ENCODE measurements at regions not wholly inside any gene's neighbourhood (a gene's known extent, or its start where the extent isn't known, plus 50 kb on each side); places are given as distances from the start of the nearest gene placed in this dataset.

DNA sequence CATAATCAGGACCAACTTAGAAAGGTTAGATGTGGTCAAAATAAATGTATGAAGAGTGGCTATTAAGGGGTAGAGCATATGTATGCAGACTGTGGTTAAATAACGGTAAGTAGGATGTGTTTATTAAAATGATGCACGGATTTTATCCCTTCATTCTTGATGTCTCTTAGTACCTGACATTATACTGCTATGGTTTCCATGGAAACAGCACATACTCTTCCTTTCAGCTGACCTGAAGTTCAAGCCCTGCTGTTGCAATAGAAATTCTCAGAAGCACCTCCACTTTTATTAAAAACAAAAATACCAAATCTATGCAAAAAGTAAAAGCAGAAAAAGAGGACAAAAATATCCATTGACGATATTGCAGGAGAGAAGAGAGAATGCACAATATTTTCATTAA lies 381.4 kb downstream of the RWDD3 start:
- ChIA-PET CTCF (no interaction called here), POLR2A (no interaction called here)
- H3K27ac ChIP-seq (ENCODE audit: insufficient read depth, low read depth, low read length) = no peak overlapping the region
- BruUV-seq (replicated peaks) = no TSS peak
- DNase-seq (ENCODE audit: low read depth, low spot score) (no peak), FAIRE-seq (no peak)
- dilution Hi-C loops (cut with MboI; ENCODE audit: extremely low pct_ligation_motif_present, low sequenced_read_pairs) (no loop called here), intact Hi-C loops (cut with micrococcal nuclease) (no loop called here)
- no peak for TF ChIP-seq MYC (IDR thresholded peaks at IDR 0.05; ENCODE audit: low read depth, low read length)
- no peak for TF ChIP-seq POLR2A (IDR thresholded peaks at IDR 0.05; ENCODE audit: low read depth, low read length)
- TF ChIP-seq POLR2AphosphoS5 (IDR thresholded peaks at IDR 0.05; ENCODE audit: insufficient read depth, low read depth, low read length) = no peak
- TF ChIP-seq FOS (IDR thresholded peaks at IDR 0.05; ENCODE audit: borderline replicate concordance, insufficient read depth, low read length) = no peak
- TF ChIP-seq JUN (IDR thresholded peaks at IDR 0.05; ENCODE audit: borderline replicate concordance, insufficient read depth, insufficient read length, low read depth) = no peak
- H4K20me1 ChIP-seq (replicated peaks; ENCODE audit: control insufficient read depth, extremely low read depth, insufficient read depth, low read length) = no peaks in the 10 kb centered on the region
- no peaks in the 10 kb centered on the region for H3K27me3 ChIP-seq (ENCODE audit: control insufficient read depth in 2 of 2, insufficient read depth in 2 of 2, low read length in 2 of 2)
- no peak overlapping the region for H3K9ac ChIP-seq (replicated peaks; ENCODE audit: extremely low read depth, insufficient read depth, low read length)
- no peaks in the 10 kb centered on the region for H3K9me3 ChIP-seq (replicated peaks; ENCODE audit: control insufficient read depth, insufficient read depth, low read length)
- no peak overlapping the region for H3K4me3 ChIP-seq (replicated peaks in 1 of 3; ENCODE audit: insufficient read depth in 1 of 3, low read depth in 1 of 3, low read length in 3 of 3)
- H3K79me2 ChIP-seq (ENCODE audit: control insufficient read depth, insufficient read depth, low read length) = no peaks in the 10 kb centered on the region
- H3K4me2 ChIP-seq (ENCODE audit: insufficient read depth, low read length) = no peak overlapping the region
- no peak overlapping the region for H2AFZ ChIP-seq (ENCODE audit: low read depth, low read length)
- H3K4me1 ChIP-seq (ENCODE audit: control insufficient read depth, extremely low read depth, insufficient read depth, low read length) = no peaks in the 10 kb centered on the region
- H3K9me1 ChIP-seq (replicated peaks; ENCODE audit: control insufficient read depth, extremely low read depth, insufficient read depth, low read length) = no peaks in the 10 kb centered on the region
- H3K36me3 ChIP-seq (ENCODE audit: control insufficient read depth in 2 of 2, extremely low read depth in 1 of 2, insufficient read depth in 2 of 2, low read length in 2 of 2) = no peaks in the 10 kb centered on the region

DNA sequence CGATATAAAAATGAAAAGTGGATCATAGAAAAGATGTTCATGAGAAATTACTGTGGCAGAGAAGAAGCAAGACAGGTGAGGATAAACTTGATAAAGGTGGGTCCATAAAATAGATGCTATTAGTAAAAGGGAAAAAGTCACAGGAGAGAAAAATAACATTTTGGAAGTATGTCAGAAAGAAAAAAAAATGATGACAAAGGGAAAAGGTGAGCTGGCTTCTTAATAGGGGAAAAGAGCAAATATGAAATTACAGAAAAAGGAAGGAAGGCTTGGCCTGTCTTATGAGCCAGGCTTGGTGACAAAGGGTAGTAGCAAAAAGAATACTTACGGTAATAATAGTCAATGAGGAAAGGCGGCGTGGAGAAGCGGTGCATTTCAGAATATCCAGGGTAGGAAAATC lies 386.1 kb downstream of the RWDD3 start:
- no TSS peak for BruUV-seq (replicated peaks)
- Histone ChIP-seq H3K27me3 (ENCODE audit: control insufficient read depth in 2 of 2, insufficient read depth in 2 of 2, low read length in 2 of 2) (no peaks in the 10 kb centered on the region), H2AFZ (ENCODE audit: low read depth, low read length) (no peak overlapping the region), H3K4me1 (ENCODE audit: control insufficient read depth, extremely low read depth, insufficient read depth, low read length) (no peaks in the 10 kb centered on the region), H4K20me1 (replicated peaks; ENCODE audit: control insufficient read depth, extremely low read depth, insufficient read depth, low read length) (no peaks in the 10 kb centered on the region), H3K9me1 (replicated peaks; ENCODE audit: control insufficient read depth, extremely low read depth, insufficient read depth, low read length) (no peaks in the 10 kb centered on the region), H3K79me2 (ENCODE audit: control insufficient read depth, insufficient read depth, low read length) (no peaks in the 10 kb centered on the region), H3K36me3 (ENCODE audit: control insufficient read depth in 2 of 2, extremely low read depth in 1 of 2, insufficient read depth in 2 of 2, low read length in 2 of 2) (no peaks in the 10 kb centered on the region), H3K9me3 (replicated peaks; ENCODE audit: control insufficient read depth, insufficient read depth, low read length) (no peaks in the 10 kb centered on the region), H3K27ac (ENCODE audit: insufficient read depth, low read depth, low read length) (no peak overlapping the region), H3K4me2 (ENCODE audit: insufficient read depth, low read length) (no peak overlapping the region), H3K4me3 (replicated peaks in 1 of 3; ENCODE audit: insufficient read depth in 1 of 3, low read depth in 1 of 3, low read length in 3 of 3) (no peak overlapping the region), H3K9ac (replicated peaks; ENCODE audit: extremely low read depth, insufficient read depth, low read length) (no peak overlapping the region)
- intact Hi-C loops (cut with micrococcal nuclease) = no loop called here
- FAIRE-seq (no peak), DNase-seq (ENCODE audit: low read depth, low spot score) (no peak)
- CTCF ChIA-PET = no interaction called here
- TF ChIP-seq POLR2AphosphoS5 (IDR thresholded peaks at IDR 0.05; ENCODE audit: insufficient read depth, low read depth, low read length) (no peak), MYC (IDR thresholded peaks at IDR 0.05; ENCODE audit: low read depth, low read length) (no peak), GATA2 (IDR thresholded peaks at IDR 0.05; ENCODE audit: insufficient read depth, insufficient read length, low read depth, low read length) (no peak), EZH2 (IDR thresholded peaks at IDR 0.05; ENCODE audit: borderline replicate concordance, low read depth, low read length, severe bottlenecking) (no peak), JUN (IDR thresholded peaks at IDR 0.05; ENCODE audit: borderline replicate concordance, insufficient read depth, insufficient read length, low read depth) (no peak)
- TF ChIP-seq, protein P1, sequence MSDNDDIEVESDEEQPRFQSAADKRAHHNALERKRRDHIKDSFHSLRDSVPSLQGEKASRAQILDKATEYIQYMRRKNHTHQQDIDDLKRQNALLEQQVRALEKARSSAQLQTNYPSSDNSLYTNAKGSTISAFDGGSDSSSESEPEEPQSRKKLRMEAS (IDR thresholded peaks at IDR 0.05; ENCODE audit: insufficient read depth, insufficient read length) = no peak
- POLR2A ChIA-PET = no interaction called here
- dilution Hi-C loops (cut with MboI; ENCODE audit: extremely low pct_ligation_motif_present, low sequenced_read_pairs) = no loop called here

All from endothelial cell of umbilical vein (primary cell).